ENCODE measurements at regions not wholly inside any gene's neighbourhood (a gene's known extent, or its start where the extent isn't known, plus 50 kb on each side); places are given as distances from the start of the nearest gene placed in this dataset.

- Histone ChIP-seq H3K4me1 (ENCODE audit: insufficient read depth, low read length, poor library complexity, severe bottlenecking) (no peaks in the 10 kb centered on the region), H3K9ac (ENCODE audit: low read depth, low read length, poor library complexity, severe bottlenecking) (no peak overlapping the region), H3K9me2 (replicated peaks; ENCODE audit: low read depth, low read length) (no peaks in the 10 kb centered on the region), H3K4me2 (ENCODE audit: low read depth, low read length, poor library complexity, severe bottlenecking) (no peak overlapping the region), H3K79me2 (ENCODE audit: insufficient read depth, low read length) (no peaks in the 10 kb centered on the region), H3K9me3 (ENCODE audit: insufficient read depth, low read depth, low read length) (no peaks in the 10 kb centered on the region), H2AFZ (ENCODE audit: low read length) (no peak overlapping the region), H3K36me3 (ENCODE audit: insufficient read depth, low read length) (no peaks in the 10 kb centered on the region), H3F3A (ENCODE audit: low read depth) (no peaks in the 10 kb centered on the region), H4K20me1 (ENCODE audit: insufficient read depth, low read length, poor library complexity, severe bottlenecking) (no peaks in the 10 kb centered on the region), H3K27me3 (ENCODE audit: insufficient read depth, low read length, poor library complexity, severe bottlenecking) (no peaks in the 10 kb centered on the region), H3K4me3 (ENCODE audit: low read length, poor library complexity, severe bottlenecking) (no peak overlapping the region)
- TF ChIP-seq CTCF (conservative IDR thresholded peaks at IDR 0.05; ENCODE audit: low read length) = no peak
These were observed 106.8 kb downstream of the CRYAA start for GRCh38 chr21:43275421-43276211.

GRCh38 chr21:43274946-43275310, 106.1 kb downstream of the CRYAA start:
- Histone ChIP-seq H3K4me3 (ENCODE audit: low read length, poor library complexity, severe bottlenecking) (no peak overlapping the region), H3K27me3 (ENCODE audit: insufficient read depth, low read length, poor library complexity, severe bottlenecking) (no peaks in the 10 kb centered on the region), H3K9me3 (ENCODE audit: insufficient read depth, low read depth, low read length) (no peaks in the 10 kb centered on the region), H3F3A (ENCODE audit: low read depth) (no peaks in the 10 kb centered on the region), H3K4me1 (ENCODE audit: insufficient read depth, low read length, poor library complexity, severe bottlenecking) (no peaks in the 10 kb centered on the region), H3K36me3 (ENCODE audit: insufficient read depth, low read length) (no peaks in the 10 kb centered on the region), H3K9ac (ENCODE audit: low read depth, low read length, poor library complexity, severe bottlenecking) (no peak overlapping the region), H2AFZ (ENCODE audit: low read length) (no peak overlapping the region), H4K20me1 (ENCODE audit: insufficient read depth, low read length, poor library complexity, severe bottlenecking) (no peaks in the 10 kb centered on the region), H3K4me2 (ENCODE audit: low read depth, low read length, poor library complexity, severe bottlenecking) (no peak overlapping the region), H3K9me2 (replicated peaks; ENCODE audit: low read depth, low read length) (no peaks in the 10 kb centered on the region), H3K79me2 (ENCODE audit: insufficient read depth, low read length) (no peaks in the 10 kb centered on the region)
- TF ChIP-seq EZH2phosphoT487 (IDR thresholded peaks at IDR 0.05; ENCODE audit: borderline replicate concordance) (no peak), CTCF (conservative IDR thresholded peaks at IDR 0.05; ENCODE audit: low read length) (no peak)

GRCh38 chr21:43274022-43274945, 105.5 kb downstream of the CRYAA start:
- Histone ChIP-seq H3K79me2 (ENCODE audit: insufficient read depth, low read length) (no peaks in the 10 kb centered on the region), H3K9ac (ENCODE audit: low read depth, low read length, poor library complexity, severe bottlenecking) (no peak overlapping the region), H3K4me1 (ENCODE audit: insufficient read depth, low read length, poor library complexity, severe bottlenecking) (no peaks in the 10 kb centered on the region), H2AFZ (ENCODE audit: low read length) (no peak overlapping the region), H3K9me3 (ENCODE audit: insufficient read depth, low read depth, low read length) (no peaks in the 10 kb centered on the region), H3K27me3 (ENCODE audit: insufficient read depth, low read length, poor library complexity, severe bottlenecking) (no peaks in the 10 kb centered on the region), H4K20me1 (ENCODE audit: insufficient read depth, low read length, poor library complexity, severe bottlenecking) (no peaks in the 10 kb centered on the region), H3K4me2 (ENCODE audit: low read depth, low read length, poor library complexity, severe bottlenecking) (no peak overlapping the region), H3K4me3 (ENCODE audit: low read length, poor library complexity, severe bottlenecking) (no peak overlapping the region), H3K9me2 (replicated peaks; ENCODE audit: low read depth, low read length) (no peaks in the 10 kb centered on the region), H3K36me3 (ENCODE audit: insufficient read depth, low read length) (no peaks in the 10 kb centered on the region), H3F3A (ENCODE audit: low read depth) (no peaks in the 10 kb centered on the region)
- TF ChIP-seq CTCF (conservative IDR thresholded peaks at IDR 0.05; ENCODE audit: low read length) = no peak
- no peak for TF ChIP-seq EZH2phosphoT487 (IDR thresholded peaks at IDR 0.05; ENCODE audit: borderline replicate concordance)

Measured in Loucy (cell line).